HEK293T (cell line): ENCODE measurements at regions not wholly inside any gene's neighbourhood (a gene's known extent, or its start where the extent isn't known, plus 50 kb on each side); places are given as distances from the start of the nearest gene placed in this dataset.

Experiments used
- CTCF ChIA-PET: fragments of 350-600 bp; formaldehyde crosslinking; extraction: SDS; loops from one replicate; lab custom pipeline; 2021; ENCODE audit warnings: antibody characterized with exemption, inconsistent platforms; lab: Yijun Ruan, JAX
- POLR2A ChIA-PET: fragments of 350-600 bp; formaldehyde crosslinking; extraction: SDS; loops from one replicate; lab custom pipeline; 2020; ENCODE audit warnings: antibody characterized with exemption, inconsistent platforms; lab: Yijun Ruan, JAX
- DNase-seq: peaks from one replicate; pipeline ENCODE4 v3.0.0; 2012; ENCODE audit warnings: mixed read lengths; ENCODE audit errors: extremely low spot score
- ARNT ChIP-seq: fragments of 450-650 bp; IDR thresholded peaks from 2 replicates; pipeline ENCODE4 v1.6.1; 2017; ENCODE audit warnings: mild to moderate bottlenecking
- BHLHE40 ChIP-seq: fragments of 450-650 bp; IDR thresholded peaks from 2 replicates; pipeline ENCODE4 v1.6.1; 2016; ENCODE audit warnings: mild to moderate bottlenecking, moderate library complexity, borderline replicate concordance
- CTBP1 ChIP-seq: fragments of 450-650 bp; IDR thresholded peaks from 2 replicates; pipeline ENCODE4 v1.6.1; 2016; ENCODE audit warnings: borderline replicate concordance
- ELF4 ChIP-seq: fragments of 450-650 bp; IDR thresholded peaks from 2 replicates; pipeline ENCODE4 v1.6.1; 2017; ENCODE audit warnings: antibody characterized with exemption
- FOXA1 ChIP-seq: fragments of 450-650 bp; IDR thresholded peaks from 2 replicates; pipeline ENCODE4 v1.6.1; 2016; ENCODE audit warnings: mild to moderate bottlenecking
- FOXK2 ChIP-seq: fragments of 450-650 bp; IDR thresholded peaks from 2 replicates; pipeline ENCODE4 v1.6.1; 2016; ENCODE audit warnings: mild to moderate bottlenecking
- FOXM1 ChIP-seq: fragments of 450-650 bp; IDR thresholded peaks from 2 replicates; pipeline ENCODE4 v1.6.1; 2017; ENCODE audit warnings: mild to moderate bottlenecking, borderline replicate concordance
- HDGF ChIP-seq: fragments of 450-650 bp; IDR thresholded peaks from 2 replicates; pipeline ENCODE4 v1.6.1; 2017; ENCODE audit warnings: antibody characterized with exemption, borderline replicate concordance
- L3MBTL2 ChIP-seq: fragments of 450-650 bp; conservative IDR thresholded peaks from 2 replicates; pipeline ENCODE4 v1.6.1; 2016; ENCODE audit warnings: mild to moderate bottlenecking
- LEF1 ChIP-seq: fragments of 450-650 bp; IDR thresholded peaks from 2 replicates; pipeline ENCODE4 v1.6.1; 2017; ENCODE audit warnings: mild to moderate bottlenecking, borderline replicate concordance
- NFRKB ChIP-seq: fragments of 450-650 bp; IDR thresholded peaks from 2 replicates; pipeline ENCODE4 v1.6.1; 2016; ENCODE audit warnings: mild to moderate bottlenecking, moderate library complexity
- SP1 ChIP-seq: fragments of 450-650 bp; IDR thresholded peaks from 2 replicates; pipeline ENCODE4 v1.6.1; 2017
- SUZ12 ChIP-seq: fragments of 450-650 bp; IDR thresholded peaks from 2 replicates; pipeline ENCODE4 v1.6.1; 2016; ENCODE audit warnings: mild to moderate bottlenecking
- TARDBP ChIP-seq: fragments of 450-650 bp; IDR thresholded peaks from 2 replicates; pipeline ENCODE4 v1.6.1; 2016
- ZNF384 ChIP-seq: fragments of 450-650 bp; IDR thresholded peaks from 2 replicates; pipeline ENCODE4 v1.6.1; 2016
- TF ChIP-seq, protein P1 (sequence below): fragments of 450-650 bp; IDR thresholded peaks from 2 replicates; pipeline ENCODE4 v1.6.1; 2016

DNA sequence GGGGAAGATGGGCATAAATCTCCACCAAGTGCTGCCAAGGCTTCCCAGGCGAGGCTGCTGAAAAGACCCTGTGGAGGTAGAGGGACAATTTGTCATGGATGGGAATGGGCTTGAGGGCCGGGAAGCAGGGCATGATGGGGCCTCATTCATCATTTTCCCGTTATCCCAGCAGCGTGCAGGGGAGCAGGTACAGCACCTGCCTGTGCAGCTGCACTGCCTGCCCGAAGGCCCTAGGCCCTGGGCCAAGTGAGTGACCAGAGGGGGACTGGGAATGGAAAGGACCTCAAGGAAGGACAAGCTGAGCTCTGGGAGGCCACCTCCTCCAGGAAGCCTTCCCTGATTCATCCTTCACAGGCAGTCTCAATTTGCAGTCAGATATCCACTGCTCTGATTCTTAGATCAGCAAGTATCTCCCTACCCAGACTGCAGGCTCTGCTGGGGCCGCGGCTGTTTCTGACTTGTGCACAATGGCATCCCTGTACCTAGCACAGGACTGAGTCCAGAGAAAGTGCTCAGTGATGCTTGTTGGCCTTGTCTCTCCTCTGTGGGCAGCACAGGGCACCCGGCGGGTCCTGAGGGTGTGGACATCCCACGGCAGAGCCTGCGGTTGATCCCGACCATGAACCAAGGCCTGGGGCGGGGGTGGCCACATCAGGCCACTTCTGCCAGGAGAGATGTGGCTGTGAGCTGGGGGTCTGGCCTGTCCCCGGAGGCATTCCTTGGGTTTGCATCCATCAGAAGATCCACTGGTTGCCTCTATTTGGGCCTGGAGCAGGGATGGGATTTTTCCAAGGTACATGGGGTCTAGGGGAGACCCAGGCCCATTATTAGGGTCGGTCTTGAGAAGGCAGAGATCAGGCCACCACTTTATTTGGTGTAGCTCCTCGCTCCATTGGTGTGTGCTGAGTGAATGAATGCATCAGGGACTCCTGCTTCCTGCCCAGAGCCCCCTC, 167.3 kb upstream of the RTL1 start:
- CTCF ChIA-PET = no interaction called here
- TF ChIP-seq CTBP1 (no peak), ELF4 (no peak), SUZ12 (no peak), FOXM1 (no peak), NFRKB (no peak), LEF1 (no peak), BHLHE40 (no peak), ARNT (no peak), FOXA1 (no peak), ZNF384 (no peak), L3MBTL2 (no peak), HDGF (no peak), FOXK2 (no peak), SP1 (no peak), TARDBP (no peak)
- TF ChIP-seq, protein P1, sequence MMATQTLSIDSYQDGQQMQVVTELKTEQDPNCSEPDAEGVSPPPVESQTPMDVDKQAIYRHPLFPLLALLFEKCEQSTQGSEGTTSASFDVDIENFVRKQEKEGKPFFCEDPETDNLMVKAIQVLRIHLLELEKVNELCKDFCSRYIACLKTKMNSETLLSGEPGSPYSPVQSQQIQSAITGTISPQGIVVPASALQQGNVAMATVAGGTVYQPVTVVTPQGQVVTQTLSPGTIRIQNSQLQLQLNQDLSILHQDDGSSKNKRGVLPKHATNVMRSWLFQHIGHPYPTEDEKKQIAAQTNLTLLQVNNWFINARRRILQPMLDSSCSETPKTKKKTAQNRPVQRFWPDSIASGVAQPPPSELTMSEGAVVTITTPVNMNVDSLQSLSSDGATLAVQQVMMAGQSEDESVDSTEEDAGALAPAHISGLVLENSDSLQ = no peak
- no peak for DNase-seq
- POLR2A ChIA-PET = no interaction called here

DNA sequence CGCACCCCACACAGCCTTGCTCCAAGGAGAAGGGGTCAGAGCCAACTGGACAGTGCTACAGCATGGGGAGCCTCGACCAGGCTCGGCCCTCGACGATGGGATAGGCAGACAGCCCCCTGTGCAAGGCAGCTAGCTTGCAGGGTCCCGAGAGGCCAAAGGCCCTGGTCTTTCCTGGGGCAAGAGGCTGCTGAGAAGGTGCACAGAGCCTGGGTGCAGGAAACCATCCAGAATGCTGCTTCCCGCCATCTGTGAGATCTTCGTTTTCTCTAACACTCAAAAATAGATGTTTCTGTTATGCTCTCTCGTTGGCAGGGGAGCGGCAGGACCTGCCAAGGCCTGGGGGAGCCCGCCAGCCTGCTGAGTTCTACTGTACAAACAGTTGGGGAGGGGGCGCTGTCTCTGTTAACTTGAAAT, 168.0 kb upstream of the RTL1 start:
- CTCF ChIA-PET = no interaction called here
- TF ChIP-seq NFRKB = no peak
- TF ChIP-seq CTBP1 = no peak
- TF ChIP-seq TARDBP = no peak
- no peak for TF ChIP-seq BHLHE40
- TF ChIP-seq ARNT = no peak
- TF ChIP-seq, protein P1 = no peak
- no peak for TF ChIP-seq FOXA1
- no peak for TF ChIP-seq FOXM1
- POLR2A ChIA-PET = no interaction called here
- DNase-seq = no peak

DNA sequence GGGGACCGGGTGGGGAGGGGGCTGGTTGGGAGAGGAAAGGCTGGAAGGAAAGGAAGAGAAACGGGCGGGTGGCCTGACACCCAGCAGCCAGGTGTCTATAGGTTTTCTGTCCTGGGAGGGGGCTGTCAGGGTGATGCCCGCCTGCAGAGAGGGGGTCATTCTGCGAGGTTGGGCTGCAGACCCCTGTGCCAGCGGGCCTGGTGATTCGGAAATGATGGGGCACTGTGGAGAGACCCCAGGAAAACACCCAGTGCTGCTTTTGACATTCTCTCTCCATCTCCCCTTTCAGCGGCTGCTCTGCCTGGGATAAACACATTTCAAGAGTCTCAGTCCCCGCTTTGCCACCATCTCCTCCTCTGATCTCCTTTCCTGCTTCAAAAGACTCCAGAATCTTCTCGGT, 168.5 kb upstream of the RTL1 start:
- POLR2A ChIA-PET = no interaction called here
- TF ChIP-seq CTBP1 = no peak
- no peak for TF ChIP-seq SUZ12
- TF ChIP-seq LEF1 = no peak
- TF ChIP-seq SP1 = no peak
- TF ChIP-seq ZNF384 = no peak
- TF ChIP-seq FOXM1 = no peak
- no peak for TF ChIP-seq BHLHE40
- TF ChIP-seq, protein P1 = no peak
- TF ChIP-seq ELF4 = no peak
- TF ChIP-seq ARNT = no peak
- no peak for TF ChIP-seq HDGF
- no peak for TF ChIP-seq TARDBP
- TF ChIP-seq FOXK2 = no peak
- no peak for TF ChIP-seq FOXA1
- no peak for DNase-seq
- CTCF ChIA-PET = no interaction called here

DNA sequence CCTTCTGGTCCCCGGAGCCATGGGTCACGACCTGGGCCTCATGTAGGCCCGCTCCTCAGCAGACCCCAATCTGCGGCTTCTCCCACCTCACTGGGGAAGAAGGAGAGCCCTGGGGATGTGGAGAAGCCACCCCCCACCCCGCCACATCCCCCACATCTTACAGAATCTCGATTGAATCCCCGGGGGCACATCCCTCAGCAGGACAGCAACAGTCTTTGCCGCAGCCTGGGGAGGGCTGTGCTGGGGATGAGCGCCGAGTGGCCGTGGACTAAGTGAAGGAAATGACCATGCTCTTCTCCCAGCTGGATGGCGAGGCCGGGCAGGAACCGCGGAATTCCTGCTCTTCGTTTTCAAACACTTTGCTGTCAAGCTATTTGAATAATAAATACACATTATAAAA, 169.0 kb upstream of the RTL1 start:
- no peak for DNase-seq
- POLR2A ChIA-PET = no interaction called here
- CTCF ChIA-PET = no interaction called here

DNA sequence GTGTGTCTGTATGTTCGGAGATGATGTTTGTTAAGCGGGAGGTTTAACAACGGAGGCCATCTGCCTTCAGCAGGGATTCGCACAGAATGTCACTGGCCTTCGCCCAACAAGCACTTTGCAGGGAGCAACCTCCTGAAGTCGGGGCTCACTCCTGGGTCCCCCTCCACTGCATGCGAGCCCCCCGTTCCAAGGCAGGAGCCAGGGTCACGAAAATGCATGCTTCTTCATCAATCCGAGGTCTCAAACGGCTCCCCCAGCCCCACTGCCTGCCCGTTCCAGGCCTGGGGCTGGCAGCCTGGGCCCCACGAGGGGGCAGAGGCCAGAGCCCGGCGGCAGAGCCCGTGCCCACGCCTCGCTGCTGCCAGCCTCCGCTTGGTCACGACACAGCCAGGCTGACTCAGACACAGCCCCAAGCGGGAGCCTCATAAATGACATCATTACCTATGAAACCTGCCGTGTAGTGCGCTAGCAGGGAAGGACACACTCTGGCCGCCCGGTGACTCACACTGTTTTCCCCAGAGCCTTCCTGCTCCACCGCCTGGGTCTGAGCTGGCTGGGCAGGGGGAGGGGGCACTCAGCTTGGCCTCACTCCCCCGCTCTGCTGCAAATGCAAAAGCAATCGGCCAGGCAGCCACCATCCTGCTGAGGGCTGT, 169.5 kb upstream of the RTL1 start:
- CTCF ChIA-PET = interaction anchor here (0.6 kb wide), 1 partner anchor 853 kb away, joined by 3 read pairs; no protein-coding TSS in a partner anchor
- POLR2A ChIA-PET = interaction anchor here (1.5 kb wide), 1 partner anchor 15 kb away, joined by 4 read pairs; no protein-coding TSS in a partner anchor
- DNase-seq = peak; percentile 78

More for the DNA sequence above, 169.0 kb upstream of the RTL1 start:
- no peak for TF ChIP-seq FOXM1
- TF ChIP-seq L3MBTL2 = no peak
- no peak for TF ChIP-seq LEF1
- no peak for TF ChIP-seq ELF4
- TF ChIP-seq CTBP1 = no peak
- TF ChIP-seq FOXK2 = no peak
- no peak for TF ChIP-seq HDGF
- TF ChIP-seq SP1 = no peak
- TF ChIP-seq FOXA1 = no peak
- no peak for TF ChIP-seq SUZ12

More for the DNA sequence above, 169.5 kb upstream of the RTL1 start:
- TF ChIP-seq FOXM1 (no peak), ZNF384 (no peak), BHLHE40 (no peak), ARNT (0 out of 2 replicates have a peak, but pooled peaks have one; percentile 36)
